Loucy (cell line): ENCODE measurements at regions not wholly inside any gene's neighbourhood (a gene's known extent, or its start where the extent isn't known, plus 50 kb on each side); places are given as distances from the start of the nearest gene placed in this dataset.
"Not testable (repeated sequence)": the region's sequence is repeated elsewhere in the genome, so short reads cannot be mapped to it uniquely, and the experiment has no call there.

Experiments used
- H2AFZ ChIP-seq: fragments of 200-600 bp; sonication (generic); 2 replicates; pipeline ENCODE4 v1.6.0; 2016; ENCODE audit warnings: antibody characterized with exemption, mild to moderate bottlenecking, low read length, moderate library complexity
- H3F3A ChIP-seq: fragments of 200-600 bp; 2 replicates; pipeline ENCODE4 v1.6.0; 2016; ENCODE audit warnings: antibody characterized with exemption, low read depth, mild to moderate bottlenecking
- H3K27me3 ChIP-seq: fragments of 200-600 bp; sonication (generic); 2 replicates; pipeline ENCODE4 v1.6.1; 2014; ENCODE audit warnings: low read length, mild to moderate bottlenecking; ENCODE audit not compliant: insufficient read depth, poor library complexity, severe bottlenecking
- H3K36me3 ChIP-seq: fragments of 200-600 bp; sonication (generic); 2 replicates; pipeline ENCODE4 v1.6.1; 2016; ENCODE audit warnings: low read length; ENCODE audit not compliant: insufficient read depth
- H3K4me1 ChIP-seq: fragments of 200-600 bp; sonication (generic); 2 replicates; pipeline ENCODE4 v1.5.1; 2014; ENCODE audit warnings: low read length, mild to moderate bottlenecking; ENCODE audit not compliant: insufficient read depth, poor library complexity, severe bottlenecking
- H3K4me2 ChIP-seq: fragments of 200-600 bp; sonication (generic); 2 replicates; pipeline ENCODE4 v1.6.0; 2014; ENCODE audit warnings: antibody characterized with exemption, low read length, low read depth, mild to moderate bottlenecking; ENCODE audit not compliant: poor library complexity, severe bottlenecking
- H3K4me3 ChIP-seq: fragments of 200-600 bp; sonication (generic); 2 replicates; pipeline ENCODE4 v1.5.1; 2014; ENCODE audit warnings: low read length, mild to moderate bottlenecking, mixed read lengths; ENCODE audit not compliant: poor library complexity, severe bottlenecking
- H3K79me2 ChIP-seq: fragments of 200-600 bp; sonication (generic); 2 replicates; pipeline ENCODE4 v1.6.1; 2014; ENCODE audit warnings: low read length; ENCODE audit not compliant: insufficient read depth
- H3K9ac ChIP-seq: fragments of 200-600 bp; sonication (generic); 2 replicates; pipeline ENCODE4 v1.6.0; 2014; ENCODE audit warnings: mild to moderate bottlenecking, low read depth, low read length, moderate library complexity; ENCODE audit not compliant: poor library complexity, severe bottlenecking
- H3K9me2 ChIP-seq: fragments of 200-600 bp; sonication (generic); replicated peaks from 2 replicates; pipeline ENCODE4 v1.6.1; 2016; ENCODE audit warnings: low read depth, low read length, mixed read lengths
- H3K9me3 ChIP-seq: fragments of 200-600 bp; sonication (generic); 2 replicates; pipeline ENCODE4 v1.6.1; 2014; ENCODE audit warnings: mild to moderate bottlenecking, antibody characterized with exemption, low read length, low read depth; ENCODE audit not compliant: insufficient read depth
- H4K20me1 ChIP-seq: fragments of 200-600 bp; sonication (generic); 2 replicates; pipeline ENCODE4 v1.6.0; 2014; ENCODE audit warnings: antibody characterized with exemption, low read length, mild to moderate bottlenecking; ENCODE audit not compliant: insufficient read depth, poor library complexity, severe bottlenecking
- EZH2phosphoT487 ChIP-seq: fragments of 200-600 bp; IDR thresholded peaks from 2 replicates; pipeline ENCODE4 v1.6.1; 2018; ENCODE audit warnings: antibody characterized with exemption, mild to moderate bottlenecking, moderate library complexity, borderline replicate concordance
- TF ChIP-seq, protein P1 (sequence below): fragments of 200-600 bp; sonication (generic); conservative IDR thresholded peaks from 2 replicates; pipeline ENCODE4 v1.5.1; 2014; ENCODE audit warnings: mild to moderate bottlenecking, antibody characterized with exemption, low read length

DNA sequence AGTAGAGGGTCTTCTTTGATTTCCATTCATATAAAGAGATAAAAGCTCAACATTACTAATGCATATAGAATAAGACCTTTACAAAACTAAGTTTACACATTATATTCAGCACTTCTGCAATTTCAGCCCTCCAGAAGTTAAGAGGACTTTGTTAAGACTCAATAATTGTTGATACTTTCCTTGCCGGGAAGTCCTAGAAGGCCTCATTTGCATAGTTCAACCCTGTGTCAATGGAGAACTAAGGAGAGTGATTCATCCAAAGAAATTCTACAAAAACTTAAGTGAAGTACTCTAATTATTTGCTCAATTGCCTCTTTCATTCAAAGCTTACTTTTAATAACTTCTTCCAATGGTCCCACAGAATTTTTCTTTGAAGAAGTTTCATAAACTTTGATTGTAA is 1060.3 kb upstream of the CELF2 start:
- Histone ChIP-seq H4K20me1 (no peaks in the 10 kb centered on the region), H2AFZ (no peak overlapping the region), H3K79me2 (no peaks in the 10 kb centered on the region), H3K4me2 (no peak overlapping the region), H3K27me3 (no peaks in the 10 kb centered on the region), H3K9me3 (no peaks in the 10 kb centered on the region), H3K4me3 (no peak overlapping the region), H3K36me3 (no peaks in the 10 kb centered on the region), H3K4me1 (no peaks in the 10 kb centered on the region), H3F3A (no peaks in the 10 kb centered on the region), H3K9ac (no peak overlapping the region), H3K9me2 (no peaks in the 10 kb centered on the region)
- TF ChIP-seq, protein P1, sequence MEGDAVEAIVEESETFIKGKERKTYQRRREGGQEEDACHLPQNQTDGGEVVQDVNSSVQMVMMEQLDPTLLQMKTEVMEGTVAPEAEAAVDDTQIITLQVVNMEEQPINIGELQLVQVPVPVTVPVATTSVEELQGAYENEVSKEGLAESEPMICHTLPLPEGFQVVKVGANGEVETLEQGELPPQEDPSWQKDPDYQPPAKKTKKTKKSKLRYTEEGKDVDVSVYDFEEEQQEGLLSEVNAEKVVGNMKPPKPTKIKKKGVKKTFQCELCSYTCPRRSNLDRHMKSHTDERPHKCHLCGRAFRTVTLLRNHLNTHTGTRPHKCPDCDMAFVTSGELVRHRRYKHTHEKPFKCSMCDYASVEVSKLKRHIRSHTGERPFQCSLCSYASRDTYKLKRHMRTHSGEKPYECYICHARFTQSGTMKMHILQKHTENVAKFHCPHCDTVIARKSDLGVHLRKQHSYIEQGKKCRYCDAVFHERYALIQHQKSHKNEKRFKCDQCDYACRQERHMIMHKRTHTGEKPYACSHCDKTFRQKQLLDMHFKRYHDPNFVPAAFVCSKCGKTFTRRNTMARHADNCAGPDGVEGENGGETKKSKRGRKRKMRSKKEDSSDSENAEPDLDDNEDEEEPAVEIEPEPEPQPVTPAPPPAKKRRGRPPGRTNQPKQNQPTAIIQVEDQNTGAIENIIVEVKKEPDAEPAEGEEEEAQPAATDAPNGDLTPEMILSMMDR = no peak
- no peak for TF ChIP-seq EZH2phosphoT487

DNA sequence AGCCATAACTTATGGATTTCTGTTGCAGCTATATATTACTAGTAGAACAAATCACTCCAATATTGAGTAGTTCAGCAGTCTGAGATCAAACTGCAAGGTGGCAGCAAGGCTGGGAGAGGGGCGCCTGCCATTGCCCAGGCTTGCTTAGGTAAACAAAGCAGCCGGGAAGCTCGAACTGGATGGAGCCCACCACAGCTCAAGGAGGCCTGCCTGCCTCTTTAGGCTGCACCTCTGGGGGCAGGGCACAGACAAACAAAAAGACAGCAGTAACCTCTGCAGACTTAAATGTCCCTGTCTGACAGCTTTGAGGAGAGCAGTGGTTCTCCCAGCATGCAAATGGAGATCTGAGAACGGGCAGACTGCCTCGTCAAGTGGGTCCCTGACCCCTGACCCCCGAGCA is 1059.8 kb upstream of the CELF2 start:
- H3K9ac ChIP-seq, H3K79me2 ChIP-seq, H3K4me2 ChIP-seq, H3K4me3 ChIP-seq, H4K20me1 ChIP-seq, H3K4me1 ChIP-seq, H3K36me3 ChIP-seq, H3K9me2 ChIP-seq, H3K9me3 ChIP-seq, H3K27me3 ChIP-seq, H2AFZ ChIP-seq, H3F3A ChIP-seq: not testable (repeated sequence)

DNA sequence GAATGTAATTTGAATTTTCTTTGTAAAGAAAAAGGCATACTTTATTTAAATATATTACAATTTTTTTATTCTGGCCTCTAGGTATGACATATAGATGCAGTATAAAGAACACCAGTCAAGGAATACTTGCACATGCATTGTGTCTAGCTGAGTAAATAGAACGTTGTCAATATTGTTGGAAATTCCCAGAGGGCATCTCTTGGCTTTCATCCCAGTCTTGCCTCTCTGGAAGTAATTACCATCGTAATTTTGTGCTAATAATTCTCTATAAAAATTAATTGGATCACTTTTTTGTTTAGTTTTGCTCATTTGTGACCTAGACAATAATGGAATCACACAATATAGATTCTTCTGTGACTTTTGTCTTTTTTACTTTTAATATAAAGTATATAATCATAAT is 1052.3 kb upstream of the CELF2 start:
- no peaks in the 10 kb centered on the region for H3K79me2 ChIP-seq
- no peaks in the 10 kb centered on the region for H3K36me3 ChIP-seq
- H3F3A ChIP-seq = no peaks in the 10 kb centered on the region
- H3K4me2 ChIP-seq = no peak overlapping the region
- no peak overlapping the region for H2AFZ ChIP-seq
- no peaks in the 10 kb centered on the region for H4K20me1 ChIP-seq
- TF ChIP-seq, protein P1 = no peak
- TF ChIP-seq EZH2phosphoT487 = no peak
- H3K4me3 ChIP-seq = no peak overlapping the region
- H3K9ac ChIP-seq = no peak overlapping the region
- no peaks in the 10 kb centered on the region for H3K4me1 ChIP-seq
- H3K9me2 ChIP-seq = no peaks in the 10 kb centered on the region
- H3K9me3 ChIP-seq = no peaks in the 10 kb centered on the region
- no peaks in the 10 kb centered on the region for H3K27me3 ChIP-seq

DNA sequence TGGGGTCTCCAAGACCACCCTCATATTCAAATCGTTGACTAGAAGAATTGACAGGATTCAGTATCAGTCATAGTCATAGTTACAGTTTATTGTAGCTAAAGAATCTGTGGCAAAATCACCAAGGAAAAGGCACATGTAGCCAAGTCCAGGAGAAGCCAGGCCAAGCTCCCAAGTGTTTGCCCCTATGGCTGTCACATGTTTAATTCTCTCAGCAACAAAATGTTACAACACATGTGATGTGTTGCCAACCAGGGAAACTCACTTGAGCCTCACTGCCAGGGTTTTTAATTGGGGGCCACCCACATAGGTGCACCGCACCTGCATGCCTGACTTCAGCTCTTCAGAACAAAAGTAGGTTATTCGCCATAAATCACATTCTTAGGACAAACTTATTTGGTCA is 1030.9 kb upstream of the CELF2 start:
- no peaks in the 10 kb centered on the region for H3K9me2 ChIP-seq
- H4K20me1 ChIP-seq = no peaks in the 10 kb centered on the region
- no peaks in the 10 kb centered on the region for H3K27me3 ChIP-seq
- H3K9ac ChIP-seq = no peak overlapping the region
- TF ChIP-seq, protein P1 = no peak
- TF ChIP-seq EZH2phosphoT487 = no peak
- no peaks in the 10 kb centered on the region for H3K79me2 ChIP-seq
- no peaks in the 10 kb centered on the region for H3F3A ChIP-seq
- H3K9me3 ChIP-seq = no peaks in the 10 kb centered on the region
- H3K4me3 ChIP-seq = no peak overlapping the region
- no peaks in the 10 kb centered on the region for H3K4me1 ChIP-seq
- H3K4me2 ChIP-seq = no peak overlapping the region
- H3K36me3 ChIP-seq = no peaks in the 10 kb centered on the region
- no peak overlapping the region for H2AFZ ChIP-seq
